GM12878 (cell line): ENCODE measurements at regions not wholly inside any gene's neighbourhood (a gene's known extent, or its start where the extent isn't known, plus 50 kb on each side); places are given as distances from the start of the nearest gene placed in this dataset.

Source experiments
- ATAC-seq: fragments of 200-7000 bp; cut with Tn5 transposase; 3 replicates; pipeline ENCODE4 v1.9.1; 2020; ENCODE audit warnings: mild to moderate bottlenecking, moderate library complexity
- BruUV-seq: library from RNA; stranded (reverse); fragments of 400-500 nt; replicated peaks from 2 replicates; lab custom pipeline; 2021; lab: Mats Ljungman, UMichigan
- CTCF ChIA-PET: fragments of 300-600 bp; sonication (Branson Sonifier 250); formaldehyde crosslinking; extraction: SDS; loops from one replicate; lab custom pipeline; 2021; ENCODE audit warnings: inconsistent platforms; lab: Yijun Ruan, JAX
- POLR2A ChIA-PET: fragments of 350-600 bp; formaldehyde crosslinking; extraction: SDS; loops from one replicate; lab custom pipeline; 2021; ENCODE audit warnings: inconsistent platforms; lab: Charles Lee
- RAD21 ChIA-PET: fragments of 300-600 bp; sonication (Branson Sonifier 250); formaldehyde crosslinking; loops from one replicate; lab custom pipeline; 2023; ENCODE audit warnings: antibody characterized with exemption; ENCODE audit not compliant: unreplicated experiment; lab: Charles Lee
- SMC1A ChIA-PET: fragments of 300-600 bp; sonication (Branson Sonifier 250); formaldehyde crosslinking; loops from one replicate; lab custom pipeline; 2023; ENCODE audit not compliant: unreplicated experiment, uncharacterized antibody; lab: Charles Lee
- DNase-seq: peaks from one replicate; pipeline ENCODE4 v3.0.0-alpha.2; 2011; ENCODE audit warnings: low read depth, low spot score
- FAIRE-seq: peaks from 3 replicates; lab custom pipeline; 2011; peaks lifted over from hg19 to GRCh38; lab: Jason Lieb, UNC
- H2AFZ ChIP-seq: 2 replicates; pipeline ENCODE4 v1.6.0; 2011; ENCODE audit warnings: low read depth, low read length, control low read depth; ENCODE audit not compliant: control insufficient read depth
- H3K27ac ChIP-seq: 2 replicates; pipeline ENCODE4 v1.5.1; 2011; ENCODE audit warnings: control low read depth; ENCODE audit not compliant: control insufficient read depth, insufficient read depth
- H3K27me3 ChIP-seq, 2 experiments: replicated peaks in 1 of 2; 2 replicates each; pipeline versions ENCODE4 v1.6.0 to v1.6.1; 2011; ENCODE audit warnings: low read length in 1 of 2; ENCODE audit not compliant: control insufficient read depth in 2 of 2, insufficient read depth in 2 of 2
- H3K36me3 ChIP-seq, 2 experiments: 2 replicates each; pipeline ENCODE4 v1.5.1; 2011; ENCODE audit warnings: low read length in 1 of 2; ENCODE audit not compliant: control insufficient read depth in 2 of 2, insufficient read depth in 2 of 2
- H3K4me1 ChIP-seq: 2 replicates; pipeline ENCODE4 v1.6.1; 2011; ENCODE audit warnings: mild to moderate bottlenecking, low read length, moderate library complexity, mixed read lengths; ENCODE audit not compliant: control insufficient read depth, insufficient read depth
- H3K4me2 ChIP-seq: 2 replicates; pipeline ENCODE4 v1.6.0; 2011; ENCODE audit warnings: control low read depth; ENCODE audit not compliant: control insufficient read depth, insufficient read depth
- H3K4me3 ChIP-seq: fragments of 200-600 bp; sonication (generic); 2 replicates; pipeline ENCODE4 v1.5.1; 2016
- H3K79me2 ChIP-seq: 2 replicates; pipeline ENCODE4 v1.6.0; 2011; ENCODE audit warnings: low read length; ENCODE audit not compliant: control insufficient read depth, insufficient read depth
- H3K9ac ChIP-seq: 2 replicates; pipeline ENCODE4 v1.8.0; 2011; ENCODE audit warnings: low read length, control low read depth, mixed read lengths; ENCODE audit not compliant: control insufficient read depth, insufficient read depth
- H3K9me3 ChIP-seq: replicated peaks from 3 replicates; pipeline ENCODE4 v1.5.1; 2011; ENCODE audit warnings: mild to moderate bottlenecking, low read length; ENCODE audit not compliant: control insufficient read depth, insufficient read depth
- H4K20me1 ChIP-seq: 2 replicates; pipeline ENCODE4 v1.6.0; 2011; ENCODE audit not compliant: control insufficient read depth, insufficient read depth
- DPF2 ChIP-seq: fragments of 450-650 bp; IDR thresholded peaks from 2 replicates; pipeline ENCODE4 v1.6.1; 2017; ENCODE audit warnings: mild to moderate bottlenecking
- MYC ChIP-seq: IDR thresholded peaks from 2 replicates; pipeline ENCODE4 v1.6.1; 2011; ENCODE audit warnings: mild to moderate bottlenecking, low read length, moderate library complexity, inconsistent platforms; ENCODE audit not compliant: insufficient read depth, insufficient replicate concordance, insufficient read length, severe bottlenecking
- NFYA ChIP-seq: IDR thresholded peaks from 2 replicates; pipeline ENCODE4 v1.6.1; 2011; ENCODE audit warnings: low read depth, mild to moderate bottlenecking, low read length, improper control_type of control experiment, borderline replicate concordance
- RBBP5 ChIP-seq: fragments of 200-600 bp; sonication (generic); conservative IDR thresholded peaks from 2 replicates; pipeline ENCODE4 v1.6.1; 2016
- STAT1 ChIP-seq: fragments of 450-650 bp; conservative IDR thresholded peaks from 2 replicates; pipeline ENCODE4 v1.6.1; 2014; ENCODE audit warnings: antibody characterized with exemption, mild to moderate bottlenecking
- ZBTB33 ChIP-seq: fragments of 450-650 bp; IDR thresholded peaks from 2 replicates; pipeline ENCODE4 v1.6.1; 2017; ENCODE audit warnings: mild to moderate bottlenecking
- WGBS: methylation state at CpG from one replicate; pipeline ENCODE4 v1.1.6; 2016; ENCODE audit warnings: low lambda C conversion rate; ENCODE audit not compliant: insufficient replicate concordance, insufficient coverage; ENCODE audit errors: missing lambda C conversion rate; 5-methylcytosine and 5-hydroxymethylcytosine counted together
- in situ Hi-C: fragments of 300-500 bp; cut with MboI; formaldehyde crosslinking; loops from 9 replicates; pipeline ENCODE4 v1.14.3; 2018; ENCODE audit warnings: mixed read lengths
- intact Hi-C: fragments of 100-400 bp; cut with micrococcal nuclease; formaldehyde crosslinking; loops from one replicate; pipeline ENCODE4 v1.14.2; 2022; ENCODE audit not compliant: unreplicated experiment
- TF ChIP-seq, protein P1 (sequence below): fragments of 450-650 bp; IDR thresholded peaks from 2 replicates; pipeline ENCODE4 v1.6.1; 2017; ENCODE audit warnings: mild to moderate bottlenecking, moderate library complexity

DNA sequence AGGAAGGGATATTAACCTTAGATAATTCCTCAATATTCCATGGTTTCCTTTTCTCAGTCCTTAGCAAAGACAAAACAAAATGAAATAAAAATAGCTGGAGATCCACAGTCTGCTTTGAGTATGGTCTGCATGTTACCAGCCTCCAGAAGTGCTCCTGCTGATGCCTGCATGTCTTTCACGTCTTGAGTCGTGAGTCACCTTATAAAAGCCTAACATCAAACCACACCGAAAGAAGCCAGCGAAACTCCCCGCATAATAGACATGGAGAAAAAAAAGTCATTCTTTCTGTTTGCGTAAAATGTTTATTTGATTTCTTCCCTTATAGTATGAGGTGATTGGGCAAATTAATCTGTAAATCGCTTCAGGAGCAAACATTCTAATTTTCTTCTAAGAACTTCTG, 380.5 kb downstream of the SLCO4C1 start (continued):
- TF ChIP-seq, protein P1, sequence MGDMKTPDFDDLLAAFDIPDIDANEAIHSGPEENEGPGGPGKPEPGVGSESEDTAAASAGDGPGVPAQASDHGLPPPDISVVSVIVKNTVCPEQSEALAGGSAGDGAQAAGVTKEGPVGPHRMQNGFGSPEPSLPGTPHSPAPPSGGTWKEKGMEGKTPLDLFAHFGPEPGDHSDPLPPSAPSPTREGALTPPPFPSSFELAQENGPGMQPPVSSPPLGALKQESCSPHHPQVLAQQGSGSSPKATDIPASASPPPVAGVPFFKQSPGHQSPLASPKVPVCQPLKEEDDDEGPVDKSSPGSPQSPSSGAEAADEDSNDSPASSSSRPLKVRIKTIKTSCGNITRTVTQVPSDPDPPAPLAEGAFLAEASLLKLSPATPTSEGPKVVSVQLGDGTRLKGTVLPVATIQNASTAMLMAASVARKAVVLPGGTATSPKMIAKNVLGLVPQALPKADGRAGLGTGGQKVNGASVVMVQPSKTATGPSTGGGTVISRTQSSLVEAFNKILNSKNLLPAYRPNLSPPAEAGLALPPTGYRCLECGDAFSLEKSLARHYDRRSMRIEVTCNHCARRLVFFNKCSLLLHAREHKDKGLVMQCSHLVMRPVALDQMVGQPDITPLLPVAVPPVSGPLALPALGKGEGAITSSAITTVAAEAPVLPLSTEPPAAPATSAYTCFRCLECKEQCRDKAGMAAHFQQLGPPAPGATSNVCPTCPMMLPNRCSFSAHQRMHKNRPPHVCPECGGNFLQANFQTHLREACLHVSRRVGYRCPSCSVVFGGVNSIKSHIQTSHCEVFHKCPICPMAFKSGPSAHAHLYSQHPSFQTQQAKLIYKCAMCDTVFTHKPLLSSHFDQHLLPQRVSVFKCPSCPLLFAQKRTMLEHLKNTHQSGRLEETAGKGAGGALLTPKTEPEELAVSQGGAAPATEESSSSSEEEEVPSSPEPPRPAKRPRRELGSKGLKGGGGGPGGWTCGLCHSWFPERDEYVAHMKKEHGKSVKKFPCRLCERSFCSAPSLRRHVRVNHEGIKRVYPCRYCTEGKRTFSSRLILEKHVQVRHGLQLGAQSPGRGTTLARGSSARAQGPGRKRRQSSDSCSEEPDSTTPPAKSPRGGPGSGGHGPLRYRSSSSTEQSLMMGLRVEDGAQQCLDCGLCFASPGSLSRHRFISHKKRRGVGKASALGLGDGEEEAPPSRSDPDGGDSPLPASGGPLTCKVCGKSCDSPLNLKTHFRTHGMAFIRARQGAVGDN, result no peak
- TF ChIP-seq DPF2, result no peak

- TF ChIP-seq STAT1, result no peak
- TF ChIP-seq MYC, result no peak
- TF ChIP-seq ZBTB33, result no peak
- no peak for TF ChIP-seq RBBP5
- no peak for TF ChIP-seq NFYA
- Histone ChIP-seq H3K27ac (no peak overlapping the region), H3K4me2 (no peak overlapping the region), H3K79me2 (no peaks in the 10 kb centered on the region), H3K27me3 (no peaks in the 10 kb centered on the region), H3K36me3 (no peaks in the 10 kb centered on the region), H2AFZ (no peak overlapping the region), H3K9me3 (no peaks in the 10 kb centered on the region), H4K20me1 (no peaks in the 10 kb centered on the region), H3K9ac (no peak overlapping the region), H3K4me1 (no peaks in the 10 kb centered on the region), H3K4me3 (no peak overlapping the region)
- POLR2A ChIA-PET, result no interaction called here
- no peak for ATAC-seq
- WGBS, result 0% methylated on average over 1 of the region's 1 CpG
- BruUV-seq, result no TSS peak
- intact Hi-C loops, result no loop called here
- SMC1A ChIA-PET, result interaction anchor here (0.8 kb wide), 1 partner anchor 22 kb away, joined by 3 read pairs; no protein-coding TSS in a partner anchor
- no peak for DNase-seq
- CTCF ChIA-PET, result no interaction called here
- RAD21 ChIA-PET, result no interaction called here
- FAIRE-seq, result no peak
- in situ Hi-C loops, result no loop called here
Observed at GRCh38 chr5:101904736-101905135, 391.3 kb downstream of the SLCO4C1 start.
